CD4-positive, alpha-beta memory T cell (primary cell): ENCODE measurements at regions not wholly inside any gene's neighbourhood (a gene's known extent, or its start where the extent isn't known, plus 50 kb on each side); places are given as distances from the start of the nearest gene placed in this dataset.

Experiments
- CTCF ChIA-PET: fragments of 350-600 bp; sonication (Branson Sonifier 250); formaldehyde crosslinking; loops from one replicate; lab custom pipeline; 2021; ENCODE audit warnings: inconsistent platforms; ENCODE audit not compliant: partially characterized antibody; lab: Charles Lee
- POLR2A ChIA-PET: fragments of 350-600 bp; sonication (Branson Sonifier 250); formaldehyde crosslinking; loops from one replicate; lab custom pipeline; 2021; ENCODE audit not compliant: partially characterized antibody; lab: Charles Lee
- DNase-seq, 5 donors: peaks; one replicate each; pipeline versions ENCODE4 v3.0.0 to v3.0.0-alpha.2; 2020 to 2022; ENCODE audit warnings: mixed read lengths in 1 of 5
- H3K27ac ChIP-seq: one replicate; pipeline ENCODE4 v1.7.0; 2013; ENCODE audit warnings: low read depth, low read length
- H3K27me3 ChIP-seq: 2 replicates; pipeline ENCODE4 v1.7.0; 2013; ENCODE audit warnings: mild to moderate bottlenecking, low read length, moderate library complexity; ENCODE audit not compliant: insufficient read depth
- H3K36me3 ChIP-seq: 2 replicates; pipeline ENCODE4 v1.7.0; 2013; ENCODE audit warnings: mild to moderate bottlenecking, low read length, moderate library complexity; ENCODE audit not compliant: insufficient read depth
- H3K4me1 ChIP-seq: 2 replicates; pipeline ENCODE4 v1.7.0; 2013; ENCODE audit warnings: mild to moderate bottlenecking, low read length, moderate library complexity; ENCODE audit not compliant: insufficient read depth
- H3K4me3 ChIP-seq, 2 donors: one replicate each; pipeline ENCODE4 v1.7.0; 2013; ENCODE audit warnings: low read length in 2 of 2, mild to moderate bottlenecking in 1 of 2
- H3K9me3 ChIP-seq, 2 donors: one replicate each; pipeline ENCODE4 v1.7.0; 2013; ENCODE audit warnings: low read length in 2 of 2, control low read depth in 1 of 2; ENCODE audit not compliant: control insufficient read depth in 1 of 2
- H3K27ac Mint-ChIP-seq, 7 donors: one replicate each; pipeline ENCODE4 v1.8.0; 2020 to 2021; ENCODE audit warnings: mixed read lengths in 7 of 7, mild to moderate bottlenecking in 6 of 7, inconsistent platforms in 3 of 7, moderate library complexity in 3 of 7
- H3K27me3 Mint-ChIP-seq, 2 donors: one replicate each; pipeline ENCODE4 v1.8.0; 2020 to 2021; ENCODE audit warnings: mixed read lengths in 2 of 2
- H3K36me3 Mint-ChIP-seq, 2 donors: one replicate each; pipeline ENCODE4 v1.8.0; 2020 to 2021; ENCODE audit warnings: mixed read lengths in 2 of 2, inconsistent platforms in 1 of 2, mild to moderate bottlenecking in 1 of 2
- H3K4me1 Mint-ChIP-seq, 4 donors: one replicate each; pipeline ENCODE4 v1.8.0; 2020 to 2021; ENCODE audit warnings: mixed read lengths in 4 of 4, mild to moderate bottlenecking in 1 of 4
- H3K4me3 Mint-ChIP-seq, 8 donors: one replicate each; pipeline ENCODE4 v1.8.0; 2020 to 2021; ENCODE audit warnings: mixed read lengths in 8 of 8, mild to moderate bottlenecking in 7 of 8, moderate library complexity in 6 of 8, inconsistent platforms in 3 of 8
- H3K9me3 Mint-ChIP-seq, 8 donors: one replicate each; pipeline ENCODE4 v1.8.0; 2020 to 2021; ENCODE audit warnings: mixed read lengths in 8 of 8, mild to moderate bottlenecking in 5 of 8, inconsistent platforms in 3 of 8, moderate library complexity in 1 of 8
- intact Hi-C: fragments of 100-400 bp; cut with micrococcal nuclease; formaldehyde crosslinking; loops from one replicate; pipeline ENCODE4 v1.15.1; 2023

DNA sequence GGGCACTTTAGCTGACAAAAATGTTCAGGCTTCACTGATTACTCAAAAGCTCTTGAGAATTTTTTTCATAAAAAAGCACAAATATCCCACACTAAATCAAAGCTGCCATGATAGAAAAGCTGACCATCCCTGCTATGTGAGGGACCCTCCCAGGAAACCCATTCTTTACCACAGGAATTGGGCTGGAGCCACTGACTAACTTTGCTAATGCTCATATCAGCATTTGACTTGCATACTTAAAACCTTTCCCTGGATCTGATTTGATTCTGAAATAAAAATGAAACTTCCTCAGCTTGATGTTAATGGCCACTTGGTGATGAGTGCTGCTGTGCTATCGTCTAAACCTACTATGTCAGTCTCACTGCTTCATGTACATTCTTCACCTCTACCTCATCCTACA, 243.6 kb downstream of the PRELID2 start:
- no peaks in the 10 kb centered on the region for H3K27me3 ChIP-seq
- Mint-ChIP-seq H3K4me1 (no peaks in the 10 kb centered on the region), H3K27me3 (no peaks in the 10 kb centered on the region), H3K36me3 (no peaks in the 10 kb centered on the region), H3K27ac (no peak overlapping the region), H3K9me3 (peaks cover 0 to 5% (median 3%) of the 10 kb centered on the region in 8 donors), H3K4me3 (no peak overlapping the region)
- no peaks in the 10 kb centered on the region for H3K4me1 ChIP-seq
- H3K4me3 ChIP-seq, result no peak overlapping the region
- no peaks in the 10 kb centered on the region for H3K36me3 ChIP-seq
- intact Hi-C loops, result no loop called here
- H3K9me3 ChIP-seq, result no peaks in the 10 kb centered on the region
- no peak overlapping the region for H3K27ac ChIP-seq
- DNase-seq, result no peak
- ChIA-PET POLR2A (no interaction called here), CTCF (no interaction called here)

GRCh38 chr5:145589063-145589462, 246.1 kb downstream of the PRELID2 start:
- H3K4me1 Mint-ChIP-seq, result no peaks in the 10 kb centered on the region
- intact Hi-C loops, result no loop called here
- H3K4me3 Mint-ChIP-seq, result no peak overlapping the region
- H3K27me3 Mint-ChIP-seq, result no peaks in the 10 kb centered on the region
- ChIA-PET CTCF (no interaction called here), POLR2A (no interaction called here)
- H3K4me1 ChIP-seq, result no peaks in the 10 kb centered on the region
- no peaks in the 10 kb centered on the region for H3K36me3 ChIP-seq
- DNase-seq, result no peak
- H3K27ac Mint-ChIP-seq, result no peak overlapping the region
- H3K27ac ChIP-seq, result no peak overlapping the region
- no peak overlapping the region for H3K4me3 ChIP-seq
- no peaks in the 10 kb centered on the region for H3K27me3 ChIP-seq
- no peaks in the 10 kb centered on the region for H3K9me3 ChIP-seq
- H3K36me3 Mint-ChIP-seq, result no peaks in the 10 kb centered on the region
- peaks cover 0 to 5% (median 1%) of the 10 kb centered on the region in 8 donors for H3K9me3 Mint-ChIP-seq

DNA sequence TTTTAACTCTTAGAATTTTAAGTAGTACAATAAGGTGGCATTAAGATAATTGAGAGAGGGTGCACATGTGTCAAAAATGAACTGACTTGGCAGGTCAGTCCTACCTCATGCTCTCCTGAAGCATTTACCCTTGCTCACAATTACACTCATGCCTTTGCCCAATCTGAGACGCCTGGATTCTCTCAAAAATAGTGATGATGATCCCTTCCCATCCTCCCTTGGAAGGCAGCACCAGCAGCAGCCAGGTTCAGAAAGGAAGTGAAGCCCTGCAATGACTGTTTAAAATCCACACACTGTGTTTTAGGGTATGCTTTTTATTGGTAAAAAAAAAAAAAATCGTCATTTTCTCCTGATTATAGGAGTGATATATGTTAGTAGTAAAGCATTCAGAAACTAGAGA, 246.6 kb downstream of the PRELID2 start:
- no peak for DNase-seq
- H3K27me3 ChIP-seq, result no peaks in the 10 kb centered on the region
- POLR2A ChIA-PET, result no interaction called here
- Mint-ChIP-seq H3K27ac (no peak overlapping the region), H3K36me3 (no peaks in the 10 kb centered on the region), H3K4me3 (no peak overlapping the region), H3K27me3 (no peaks in the 10 kb centered on the region), H3K4me1 (no peaks in the 10 kb centered on the region), H3K9me3 (peaks cover 0 to 5% (median 1%) of the 10 kb centered on the region in 8 donors)
- H3K4me3 ChIP-seq, result no peak overlapping the region
- intact Hi-C loops, result no loop called here
- no peaks in the 10 kb centered on the region for H3K4me1 ChIP-seq
- H3K36me3 ChIP-seq, result no peaks in the 10 kb centered on the region
- no peak overlapping the region for H3K27ac ChIP-seq
- no peaks in the 10 kb centered on the region for H3K9me3 ChIP-seq
- CTCF ChIA-PET, result no interaction called here

DNA sequence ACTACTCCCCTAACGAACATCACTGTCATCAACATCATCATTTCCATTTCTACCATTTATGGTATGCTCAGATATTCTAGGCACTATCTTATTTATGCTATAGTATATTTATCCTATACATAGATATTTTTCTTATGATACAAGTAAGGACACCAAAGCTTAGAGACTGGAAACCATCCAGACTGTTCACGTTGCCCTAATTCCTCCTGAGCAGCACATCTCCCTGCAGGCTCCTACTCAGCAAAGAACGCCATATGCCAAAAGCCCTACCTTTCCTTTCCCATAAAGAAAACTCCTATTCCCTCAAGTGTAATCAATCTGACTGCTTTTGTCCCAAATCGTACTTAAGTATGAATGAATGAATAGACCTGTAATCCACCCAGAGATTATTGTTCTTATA, 247.0 kb downstream of the PRELID2 start:
- Histone ChIP-seq H3K36me3 (no peaks in the 10 kb centered on the region), H3K9me3 (no peaks in the 10 kb centered on the region), H3K4me3 (no peak overlapping the region), H3K27me3 (no peaks in the 10 kb centered on the region), H3K27ac (no peak overlapping the region), H3K4me1 (no peaks in the 10 kb centered on the region)
- POLR2A ChIA-PET, result no interaction called here
- Mint-ChIP-seq H3K36me3 (no peaks in the 10 kb centered on the region), H3K4me3 (no peak overlapping the region), H3K9me3 (peaks cover 0 to 5% (median 2%) of the 10 kb centered on the region in 8 donors), H3K27ac (no peak overlapping the region), H3K4me1 (no peaks in the 10 kb centered on the region), H3K27me3 (no peaks in the 10 kb centered on the region)
- intact Hi-C loops, result no loop called here
- CTCF ChIA-PET, result interaction anchor here (0.6 kb wide), 1 partner anchor 12 kb away, joined by 3 read pairs; no protein-coding TSS in a partner anchor
- DNase-seq, result no peak

DNA sequence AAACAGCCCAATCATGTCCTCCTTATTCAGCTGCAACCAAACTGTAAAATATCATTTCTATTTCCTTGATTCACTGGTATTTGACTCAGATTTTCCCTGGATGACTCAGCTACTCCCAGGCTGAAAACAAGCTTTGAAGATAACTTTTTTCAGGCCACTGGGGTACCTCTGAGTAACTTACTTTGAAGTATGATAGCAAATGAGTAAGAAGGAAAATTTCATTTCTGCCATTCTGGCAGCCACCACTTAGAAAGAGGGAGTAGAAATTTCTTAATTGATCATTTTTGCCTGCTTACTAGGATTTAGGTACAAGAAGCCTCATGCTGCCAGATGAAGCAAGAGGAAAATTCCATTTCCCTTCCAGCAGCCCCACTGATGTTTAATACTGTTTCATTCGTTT, 247.4 kb downstream of the PRELID2 start:
- Mint-ChIP-seq H3K4me1 (no peaks in the 10 kb centered on the region), H3K9me3 (peaks cover 0 to 6% (median 3%) of the 10 kb centered on the region in 8 donors), H3K36me3 (no peaks in the 10 kb centered on the region), H3K27me3 (no peaks in the 10 kb centered on the region), H3K27ac (no peak overlapping the region), H3K4me3 (no peak overlapping the region)
- Histone ChIP-seq H3K36me3 (no peaks in the 10 kb centered on the region), H3K27me3 (no peaks in the 10 kb centered on the region), H3K9me3 (no peaks in the 10 kb centered on the region), H3K27ac (no peak overlapping the region), H3K4me3 (no peak overlapping the region), H3K4me1 (no peaks in the 10 kb centered on the region)
- POLR2A ChIA-PET, result no interaction called here
- DNase-seq, result no peak
- intact Hi-C loops, result no loop called here
- CTCF ChIA-PET, result interaction anchor here (0.6 kb wide), 1 partner anchor 11 kb away, joined by 3 read pairs; no protein-coding TSS in a partner anchor

DNA sequence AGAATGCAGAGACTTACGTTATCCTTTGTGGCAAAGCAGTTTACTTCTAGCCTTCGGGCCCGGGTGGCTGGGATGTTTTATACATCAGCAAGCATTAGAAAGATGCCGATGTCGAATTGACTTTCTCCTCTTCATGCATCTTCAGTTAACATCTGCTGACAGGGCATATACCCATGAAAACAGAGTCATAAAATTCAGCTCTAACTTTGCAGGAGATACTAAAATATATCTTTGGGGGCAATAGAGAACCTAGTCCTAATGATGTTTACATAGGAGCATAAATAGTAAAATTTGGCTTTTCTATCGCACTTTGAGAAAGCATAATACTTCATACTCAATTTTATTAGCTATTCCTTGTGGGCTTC, 247.9 kb downstream of the PRELID2 start:
- Histone ChIP-seq H3K27ac (no peak overlapping the region), H3K27me3 (no peaks in the 10 kb centered on the region), H3K4me3 (no peak overlapping the region), H3K9me3 (no peaks in the 10 kb centered on the region), H3K36me3 (no peaks in the 10 kb centered on the region), H3K4me1 (no peaks in the 10 kb centered on the region)
- POLR2A ChIA-PET, result no interaction called here
- Mint-ChIP-seq H3K27ac (no peak overlapping the region), H3K27me3 (no peaks in the 10 kb centered on the region), H3K36me3 (no peaks in the 10 kb centered on the region), H3K9me3 (peaks cover 0 to 10% (median 4%) of the 10 kb centered on the region in 8 donors), H3K4me3 (no peak overlapping the region), H3K4me1 (no peaks in the 10 kb centered on the region)
- DNase-seq, result no peak
- intact Hi-C loops, result no loop called here
- CTCF ChIA-PET, result interaction anchor here (0.6 kb wide), 1 partner anchor 11 kb away, joined by 3 read pairs; no protein-coding TSS in a partner anchor

GRCh38 chr5:145586661-145587307, 248.4 kb downstream of the PRELID2 start:
- intact Hi-C loops, result no loop called here
- ChIA-PET CTCF (no interaction called here), POLR2A (no interaction called here)
- Histone ChIP-seq H3K27me3 (no peaks in the 10 kb centered on the region), H3K9me3 (no peaks in the 10 kb centered on the region), H3K4me1 (no peaks in the 10 kb centered on the region), H3K27ac (no peak overlapping the region), H3K4me3 (no peak overlapping the region), H3K36me3 (no peaks in the 10 kb centered on the region)
- Mint-ChIP-seq H3K36me3 (no peaks in the 10 kb centered on the region), H3K27ac (no peak overlapping the region), H3K27me3 (no peaks in the 10 kb centered on the region), H3K9me3 (peaks cover 0 to 12% (median 5%) of the 10 kb centered on the region in 8 donors), H3K4me1 (no peaks in the 10 kb centered on the region), H3K4me3 (no peak overlapping the region)
- DNase-seq, result no peak
